Body of pancreas (tissue), 4 donors: ENCODE measurements at regions not wholly inside any gene's neighbourhood (a gene's known extent, or its start where the extent isn't known, plus 50 kb on each side); places are given as distances from the start of the nearest gene placed in this dataset.
"Not testable (repeated sequence)": the region's sequence is repeated elsewhere in the genome, so short reads cannot be mapped to it uniquely, and the experiment has no call there.

Source experiments
- ATAC-seq: fragments of 150-250 bp; one replicate; pipeline ENCODE4 v1.9.1; 2016
- DNase-seq, 4 donors: peaks; one replicate each; pipeline ENCODE4 v3.0.0-alpha.2; 2019
- H3K27ac ChIP-seq, 4 donors: fragments of 200-600 bp; sonication (generic); 1 replicate in 3 of 4; 2 replicates in 1 of 4; pipeline versions ENCODE4 v1.5.1 to v1.6.1; 2016 to 2019; ENCODE audit warnings: mild to moderate bottlenecking in 1 of 4, mixed read lengths in 1 of 4, moderate library complexity in 1 of 4
- H3K27me3 ChIP-seq, 2 donors: fragments of 200-600 bp; sonication (generic); one replicate each; pipeline ENCODE4 v1.6.0; 2016; ENCODE audit warnings: mild to moderate bottlenecking in 1 of 2
- H3K36me3 ChIP-seq, 2 donors: fragments of 200-600 bp; sonication (generic); replicated peaks in 1 of 2; 2 replicates each; pipeline ENCODE4 v1.5.1; 2016; ENCODE audit warnings: low read depth in 2 of 2; ENCODE audit not compliant: insufficient read depth in 1 of 2
- H3K4me1 ChIP-seq: fragments of 200-600 bp; sonication (generic); one replicate; pipeline ENCODE4 v1.6.0; 2016
- H3K4me3 ChIP-seq, 2 donors: fragments of 200-600 bp; sonication (generic); 1 replicate in 1 of 2; 2 replicates in 1 of 2; pipeline ENCODE4 v1.5.1; 2016 to 2019
- H3K9me3 ChIP-seq, 3 donors: fragments of 200-600 bp; sonication (generic); 1 replicate in 2 of 3; 2 replicates in 1 of 3; pipeline ENCODE4 v1.5.1; 2016
- CTCF ChIP-seq, 7 experiments: fragments of 450-650 bp in 4 of 7; fragments of 200-600 bp in 3 of 7; sonication (generic) in 3 of 7; IDR thresholded peaks; one replicate each; pipeline ENCODE4 v1.5.1; 2016 to 2019; ENCODE audit warnings: antibody characterized with exemption in 7 of 7
- POLR2A ChIP-seq, 3 donors: fragments of 450-650 bp; IDR thresholded peaks; one replicate each; pipeline ENCODE4 v1.6.1; 2016; ENCODE audit warnings: antibody characterized with exemption in 3 of 3, mild to moderate bottlenecking in 2 of 3
- WGBS, 2 donors: methylation state at CpG; one replicate each; pipeline ENCODE4 v1.1.5; 2017; 5-methylcytosine and 5-hydroxymethylcytosine counted together
- intact Hi-C: fragments of 100-400 bp; cut with DNase I; formaldehyde crosslinking; loops from one replicate; pipeline ENCODE4 v1.15.1; 2023

- TF ChIP-seq CTCF (IDR thresholded peaks at IDR 0.05) (no peak), POLR2A (IDR thresholded peaks at IDR 0.05) (no peak)
- H3K27me3 ChIP-seq = no peaks in the 10 kb centered on the region
- H3K36me3 ChIP-seq = no peaks in the 10 kb centered on the region
- no peaks in the 10 kb centered on the region for H3K4me1 ChIP-seq
- H3K27ac ChIP-seq = no peak overlapping the region
- H3K9me3 ChIP-seq = no peaks in the 10 kb centered on the region
- no peak for DNase-seq
- ATAC-seq = no peak
- intact Hi-C loops = no loop called here
- 71 to 76% methylated on average over 5 to 6 of the region's 6 CpGs for WGBS, 2 donors
- no peak overlapping the region for H3K4me3 ChIP-seq
Observed at GRCh38 chr5:57069115-57069835, 104.6 kb upstream of the GPBP1 start.

DNA sequence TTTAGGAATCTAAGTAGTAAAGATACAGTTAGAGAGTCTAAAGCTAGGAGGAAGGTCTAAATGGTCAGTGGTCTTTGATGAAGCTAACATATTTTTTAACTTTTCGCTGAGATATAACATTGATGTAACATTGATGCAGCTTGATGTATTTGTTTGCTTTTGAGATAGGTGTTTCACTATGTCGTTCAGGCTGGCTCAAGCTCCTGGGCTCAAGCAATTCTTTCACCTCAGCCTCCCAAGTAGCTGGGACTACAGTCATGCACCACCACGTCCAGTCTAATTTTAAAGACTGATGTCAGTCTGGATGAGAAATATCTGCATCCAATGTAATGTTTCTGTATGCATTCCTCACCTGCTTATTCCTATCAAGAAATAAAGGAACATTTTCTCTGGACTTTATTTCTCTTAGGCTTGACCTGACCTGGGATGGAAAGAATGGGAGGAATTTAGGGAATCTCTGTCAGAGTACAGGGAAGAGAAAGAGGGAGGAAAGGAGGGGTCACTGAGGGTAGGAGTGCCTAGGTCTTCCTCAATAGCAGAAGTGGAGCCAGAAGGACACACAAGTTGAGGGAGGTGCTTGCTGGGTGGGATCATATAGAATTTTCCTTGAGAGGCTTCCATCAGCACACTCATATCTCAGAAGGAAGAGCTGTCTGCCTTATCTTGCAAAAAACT, 101.5 kb upstream of the GPBP1 start:
- 38 to 45% methylated on average over 3 of the region's 3 CpGs for WGBS, 2 donors

DNA sequence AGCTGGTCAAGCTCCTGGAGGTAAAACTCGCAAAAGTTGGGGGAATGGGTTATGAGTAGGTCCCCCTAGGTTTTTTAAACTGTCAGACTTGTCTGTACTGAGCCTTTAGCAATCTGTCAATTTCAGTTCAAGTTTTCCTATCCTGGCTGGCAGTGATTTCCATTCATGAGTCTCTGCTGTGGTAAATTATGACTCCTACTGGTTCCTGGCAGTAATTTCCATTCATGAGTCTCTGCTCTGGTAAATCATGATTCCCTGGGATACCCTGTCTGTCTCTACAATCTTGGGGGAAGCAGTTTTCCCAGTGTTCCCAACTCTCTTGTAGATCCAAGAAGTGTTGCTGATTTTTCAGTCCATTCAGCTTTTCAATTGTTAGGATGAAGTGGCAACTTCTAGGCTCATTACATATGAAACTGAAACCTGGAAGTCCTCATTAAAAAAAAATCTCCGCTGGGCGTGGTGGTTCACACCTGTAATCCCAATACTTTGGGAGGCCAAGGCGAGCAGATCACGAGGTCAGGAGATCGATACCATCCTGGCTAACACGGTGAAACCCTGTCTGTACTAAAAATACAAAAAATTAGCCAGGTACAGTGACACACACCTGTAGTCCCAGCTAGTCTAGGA, 91.3 kb upstream of the GPBP1 start:
- Histone ChIP-seq H3K4me3 (no peak overlapping the region), H3K27ac (no peak overlapping the region), H3K9me3 (no peaks in the 10 kb centered on the region), H3K4me1 (no peaks in the 10 kb centered on the region), H3K36me3 (no peaks in the 10 kb centered on the region), H3K27me3 (no peaks in the 10 kb centered on the region)
- no peak for ATAC-seq
- intact Hi-C loops = no loop called here
- TF ChIP-seq POLR2A (IDR thresholded peaks at IDR 0.05) (no peak), CTCF (IDR thresholded peaks at IDR 0.05) (peak in 3 of 7 experiments; percentile 23 to 34 (median 24))
- DNase-seq = no peak
- WGBS, 2 donors = 73 to 88% methylated on average over 7 of the region's 7 CpGs

More for the DNA sequence above, 101.5 kb upstream of the GPBP1 start:
- Histone ChIP-seq H3K27me3 (no peaks in the 10 kb centered on the region), H3K4me3 (no peak overlapping the region), H3K27ac (no peak overlapping the region), H3K36me3 (no peaks in the 10 kb centered on the region), H3K4me1 (no peaks in the 10 kb centered on the region), H3K9me3 (no peaks in the 10 kb centered on the region)
- no peak for DNase-seq
- TF ChIP-seq POLR2A (IDR thresholded peaks at IDR 0.05) = no peak
- no peak for TF ChIP-seq CTCF (IDR thresholded peaks at IDR 0.05)
- ATAC-seq = no peak
- intact Hi-C loops = no loop called here

- H3K27me3 ChIP-seq = no peaks in the 10 kb centered on the region
- DNase-seq = no peak
- no peaks in the 10 kb centered on the region for H3K4me1 ChIP-seq
- no peak overlapping the region for H3K4me3 ChIP-seq
- 90 to 91% methylated on average over 3 of the region's 3 CpGs for WGBS, 2 donors
- no peak overlapping the region for H3K27ac ChIP-seq
- no peaks in the 10 kb centered on the region for H3K9me3 ChIP-seq
- TF ChIP-seq POLR2A (IDR thresholded peaks at IDR 0.05) = no peak
- no peak for TF ChIP-seq CTCF (IDR thresholded peaks at IDR 0.05)
- no peak for ATAC-seq
- no peaks in the 10 kb centered on the region for H3K36me3 ChIP-seq
- intact Hi-C loops = no loop called here
Observed at GRCh38 chr5:57085306-57086081, 88.4 kb upstream of the GPBP1 start.

- H3K27ac ChIP-seq, intact Hi-C loops, H3K4me1 ChIP-seq, H3K9me3 ChIP-seq, H3K36me3 ChIP-seq, H3K27me3 ChIP-seq, DNase-seq, ATAC-seq, H3K4me3 ChIP-seq: not testable (repeated sequence)
- WGBS, 2 donors = 100% methylated on average over 1 of the region's 1 CpG
Observed at GRCh38 chr5:57087947-57088346, 85.9 kb upstream of the GPBP1 start.
